C4-2B (cell line): ENCODE measurements at regions not wholly inside any gene's neighbourhood (a gene's known extent, or its start where the extent isn't known, plus 50 kb on each side); places are given as distances from the start of the nearest gene placed in this dataset.

Experiments used
- ZFX ChIP-seq: fragments of 450-650 bp; IDR thresholded peaks from 2 replicates; pipeline ENCODE4 v1.6.1; 2017
- TF ChIP-seq, protein P1 (sequence below): fragments of 450-650 bp; conservative IDR thresholded peaks from 2 replicates; pipeline ENCODE4 v1.5.1; 2017; ENCODE audit warnings: mild to moderate bottlenecking

DNA sequence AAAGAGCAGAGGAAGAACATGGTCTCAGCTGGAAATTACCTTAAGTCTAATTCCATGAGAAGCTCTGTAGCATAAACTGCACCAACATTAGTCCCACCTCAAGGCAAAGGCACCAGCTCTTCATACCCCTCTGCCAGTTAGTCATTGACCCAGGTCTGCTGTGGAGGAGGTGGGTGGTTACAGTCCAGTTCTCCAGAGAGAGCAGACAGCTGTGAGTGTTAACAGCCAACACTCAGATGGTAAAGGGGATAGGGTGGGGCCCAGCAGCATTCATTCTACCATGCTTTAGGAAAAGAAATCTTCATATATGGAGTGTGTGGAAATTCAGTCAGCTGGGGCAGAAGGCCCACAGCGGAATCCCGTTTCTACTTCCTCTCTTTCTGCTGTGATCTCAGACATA lies 159.7 kb upstream of the FBXO11 start:
- TF ChIP-seq, protein P1, sequence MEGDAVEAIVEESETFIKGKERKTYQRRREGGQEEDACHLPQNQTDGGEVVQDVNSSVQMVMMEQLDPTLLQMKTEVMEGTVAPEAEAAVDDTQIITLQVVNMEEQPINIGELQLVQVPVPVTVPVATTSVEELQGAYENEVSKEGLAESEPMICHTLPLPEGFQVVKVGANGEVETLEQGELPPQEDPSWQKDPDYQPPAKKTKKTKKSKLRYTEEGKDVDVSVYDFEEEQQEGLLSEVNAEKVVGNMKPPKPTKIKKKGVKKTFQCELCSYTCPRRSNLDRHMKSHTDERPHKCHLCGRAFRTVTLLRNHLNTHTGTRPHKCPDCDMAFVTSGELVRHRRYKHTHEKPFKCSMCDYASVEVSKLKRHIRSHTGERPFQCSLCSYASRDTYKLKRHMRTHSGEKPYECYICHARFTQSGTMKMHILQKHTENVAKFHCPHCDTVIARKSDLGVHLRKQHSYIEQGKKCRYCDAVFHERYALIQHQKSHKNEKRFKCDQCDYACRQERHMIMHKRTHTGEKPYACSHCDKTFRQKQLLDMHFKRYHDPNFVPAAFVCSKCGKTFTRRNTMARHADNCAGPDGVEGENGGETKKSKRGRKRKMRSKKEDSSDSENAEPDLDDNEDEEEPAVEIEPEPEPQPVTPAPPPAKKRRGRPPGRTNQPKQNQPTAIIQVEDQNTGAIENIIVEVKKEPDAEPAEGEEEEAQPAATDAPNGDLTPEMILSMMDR: no peak
- TF ChIP-seq ZFX: no peak
